Dendritic cell treated with granulocyte-macrophage colony-stimulating factor and Interleukin-4, amounts not matched to agents 40 ng/mL and 50 ng/mL, for 4 days (primary cell): ENCODE measurements at regions not wholly inside any gene's neighbourhood (a gene's known extent, or its start where the extent isn't known, plus 50 kb on each side); places are given as distances from the start of the nearest gene placed in this dataset.

Experiments
- H3K27ac Mint-ChIP-seq: one replicate; pipeline ENCODE4 v1.8.0; 2022; ENCODE audit warnings: mild to moderate bottlenecking, mixed read lengths
- H3K27me3 Mint-ChIP-seq: one replicate; pipeline ENCODE4 v1.8.0; 2022; ENCODE audit warnings: mild to moderate bottlenecking, mixed read lengths
- H3K36me3 Mint-ChIP-seq: one replicate; pipeline ENCODE4 v1.8.0; 2022; ENCODE audit warnings: low read depth, mixed read lengths
- H3K4me1 Mint-ChIP-seq: one replicate; pipeline ENCODE4 v1.8.0; 2022; ENCODE audit warnings: low read depth, mixed read lengths
- H3K4me3 Mint-ChIP-seq: one replicate; pipeline ENCODE4 v1.8.0; 2022; ENCODE audit warnings: mild to moderate bottlenecking, moderate library complexity, mixed read lengths
- H3K9me3 Mint-ChIP-seq: one replicate; pipeline ENCODE4 v1.8.0; 2022; ENCODE audit warnings: mixed read lengths
- intact Hi-C: fragments of 100-400 bp; cut with micrococcal nuclease; formaldehyde crosslinking; loops from one replicate; pipeline ENCODE4 v1.15.0; 2022

GRCh38 chr12:41778934-41779333, 365.7 kb downstream of the GXYLT1 start:
- Mint-ChIP-seq H3K36me3 (no peaks in the 10 kb centered on the region), H3K27me3 (no peaks in the 10 kb centered on the region), H3K27ac (no peak overlapping the region), H3K4me3 (no peak overlapping the region), H3K4me1 (no peaks in the 10 kb centered on the region), H3K9me3 (no peaks in the 10 kb centered on the region)
- intact Hi-C loops = no loop called here

- H3K27me3 Mint-ChIP-seq = no peaks in the 10 kb centered on the region
- H3K9me3 Mint-ChIP-seq = no peaks in the 10 kb centered on the region
- H3K4me1 Mint-ChIP-seq = no peaks in the 10 kb centered on the region
- H3K4me3 Mint-ChIP-seq = no peak overlapping the region
- no peak overlapping the region for H3K27ac Mint-ChIP-seq
- no peaks in the 10 kb centered on the region for H3K36me3 Mint-ChIP-seq
- intact Hi-C loops = no loop called here
These were observed 367.4 kb downstream of the GXYLT1 start for GRCh38 chr12:41777064-41777790.

GRCh38 chr12:41772478-41772877, 372.2 kb downstream of the GXYLT1 start:
- no peak overlapping the region for H3K27ac Mint-ChIP-seq
- no peaks in the 10 kb centered on the region for H3K27me3 Mint-ChIP-seq
- intact Hi-C loops = no loop called here
- no peaks in the 10 kb centered on the region for H3K9me3 Mint-ChIP-seq
- no peaks in the 10 kb centered on the region for H3K4me1 Mint-ChIP-seq
- no peak overlapping the region for H3K4me3 Mint-ChIP-seq
- H3K36me3 Mint-ChIP-seq = no peaks in the 10 kb centered on the region

DNA sequence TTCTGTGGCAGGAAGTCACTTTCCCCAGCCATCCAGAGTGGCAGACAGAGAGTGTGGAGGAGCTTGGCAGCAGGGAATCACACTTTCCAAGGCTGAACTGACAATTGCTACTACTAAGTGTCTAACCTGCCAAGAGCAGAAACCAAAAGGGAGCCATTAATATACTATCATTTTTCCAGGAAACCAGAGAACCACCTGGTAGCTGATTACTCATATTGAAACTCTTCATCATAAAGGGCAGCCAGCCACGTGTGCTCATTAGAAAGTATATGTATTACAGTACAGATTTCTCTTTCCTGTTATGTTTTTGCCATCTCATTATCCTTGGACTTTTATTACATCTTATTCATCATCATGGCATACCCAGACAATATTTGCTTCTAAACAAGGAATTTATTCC, 374.9 kb downstream of the GXYLT1 start:
- H3K4me1 Mint-ChIP-seq = no peaks in the 10 kb centered on the region
- no peaks in the 10 kb centered on the region for H3K27me3 Mint-ChIP-seq
- H3K4me3 Mint-ChIP-seq = no peak overlapping the region
- intact Hi-C loops = no loop called here
- no peaks in the 10 kb centered on the region for H3K9me3 Mint-ChIP-seq
- no peaks in the 10 kb centered on the region for H3K36me3 Mint-ChIP-seq
- H3K27ac Mint-ChIP-seq = no peak overlapping the region

DNA sequence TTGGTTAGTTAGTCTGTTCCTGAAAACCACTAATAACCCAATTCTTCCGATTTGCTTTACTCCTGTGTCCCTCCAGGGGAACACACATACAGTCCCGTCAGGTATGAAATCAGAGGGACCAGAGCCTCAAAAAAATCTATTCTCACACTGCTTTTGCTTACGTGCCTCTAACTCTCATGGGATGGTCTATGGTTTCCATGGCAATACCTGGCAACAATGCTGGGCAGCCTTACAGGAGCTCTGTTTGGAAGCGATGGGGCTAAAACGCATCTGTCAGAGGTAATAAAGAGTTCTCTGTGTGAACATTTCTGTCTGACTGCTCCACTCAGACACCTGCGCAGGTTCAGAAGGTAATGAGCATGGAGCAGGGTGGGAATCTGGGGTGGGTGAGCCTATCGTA, 376.2 kb downstream of the GXYLT1 start:
- Mint-ChIP-seq H3K4me1 (no peaks in the 10 kb centered on the region), H3K27me3 (no peaks in the 10 kb centered on the region), H3K27ac (no peak overlapping the region), H3K4me3 (no peak overlapping the region), H3K9me3 (no peaks in the 10 kb centered on the region), H3K36me3 (no peaks in the 10 kb centered on the region)
- intact Hi-C loops = no loop called here

GRCh38 chr12:41762691-41763090, 382.0 kb downstream of the GXYLT1 start:
- Mint-ChIP-seq H3K36me3 (no peaks in the 10 kb centered on the region), H3K27me3 (no peaks in the 10 kb centered on the region), H3K4me3 (no peak overlapping the region), H3K4me1 (no peaks in the 10 kb centered on the region), H3K9me3 (peaks cover 27% of the 10 kb centered on the region), H3K27ac (no peak overlapping the region)
- intact Hi-C loops = no loop called here

- Mint-ChIP-seq H3K27ac (no peak overlapping the region), H3K9me3 (no peaks in the 10 kb centered on the region), H3K27me3 (no peaks in the 10 kb centered on the region), H3K4me3 (no peak overlapping the region), H3K4me1 (no peaks in the 10 kb centered on the region), H3K36me3 (no peaks in the 10 kb centered on the region)
- intact Hi-C loops = no loop called here
These were observed 399.1 kb downstream of the GXYLT1 start for GRCh38 chr12:41745593-41745992.

GRCh38 chr12:41743835-41744234, 400.8 kb downstream of the GXYLT1 start:
- H3K36me3 Mint-ChIP-seq = no peaks in the 10 kb centered on the region
- no peak overlapping the region for H3K27ac Mint-ChIP-seq
- H3K27me3 Mint-ChIP-seq = no peaks in the 10 kb centered on the region
- intact Hi-C loops = no loop called here
- H3K9me3 Mint-ChIP-seq = no peaks in the 10 kb centered on the region
- no peak overlapping the region for H3K4me3 Mint-ChIP-seq
- no peaks in the 10 kb centered on the region for H3K4me1 Mint-ChIP-seq

- Mint-ChIP-seq H3K36me3 (no peaks in the 10 kb centered on the region), H3K4me1 (no peaks in the 10 kb centered on the region), H3K27ac (no peak overlapping the region), H3K27me3 (no peaks in the 10 kb centered on the region), H3K9me3 (no peaks in the 10 kb centered on the region), H3K4me3 (no peak overlapping the region)
- intact Hi-C loops = no loop called here
These were observed 405.6 kb downstream of the GXYLT1 start for GRCh38 chr12:41739066-41739465.

DNA sequence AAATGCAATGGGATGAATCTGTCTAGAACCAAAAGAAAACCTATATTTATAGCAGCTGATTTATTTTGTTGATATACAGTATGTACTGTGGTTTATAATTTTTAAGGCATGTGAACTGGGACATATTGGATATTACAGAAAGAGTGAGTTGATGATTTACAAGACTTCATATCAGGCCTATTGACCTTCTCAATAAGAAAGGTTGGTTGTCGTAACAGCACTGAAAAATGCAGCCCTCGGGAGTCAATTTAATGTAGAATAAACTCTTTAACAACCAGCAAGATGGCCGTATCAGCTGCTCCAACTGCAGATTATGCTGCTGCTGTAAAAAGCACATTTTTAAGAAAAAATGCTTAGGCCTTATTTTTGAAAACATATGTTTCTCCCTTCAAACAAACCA, 407.3 kb downstream of the GXYLT1 start:
- H3K36me3 Mint-ChIP-seq = no peaks in the 10 kb centered on the region
- H3K4me3 Mint-ChIP-seq = no peak overlapping the region
- H3K4me1 Mint-ChIP-seq = no peaks in the 10 kb centered on the region
- H3K27me3 Mint-ChIP-seq = no peaks in the 10 kb centered on the region
- H3K27ac Mint-ChIP-seq = no peak overlapping the region
- H3K9me3 Mint-ChIP-seq = no peaks in the 10 kb centered on the region
- intact Hi-C loops = no loop called here

GRCh38 chr12:41736436-41736835, 408.2 kb downstream of the GXYLT1 start:
- Mint-ChIP-seq H3K4me1 (no peaks in the 10 kb centered on the region), H3K27me3 (no peaks in the 10 kb centered on the region), H3K27ac (no peak overlapping the region), H3K36me3 (no peaks in the 10 kb centered on the region), H3K9me3 (no peaks in the 10 kb centered on the region), H3K4me3 (no peak overlapping the region)
- intact Hi-C loops = no loop called here

DNA sequence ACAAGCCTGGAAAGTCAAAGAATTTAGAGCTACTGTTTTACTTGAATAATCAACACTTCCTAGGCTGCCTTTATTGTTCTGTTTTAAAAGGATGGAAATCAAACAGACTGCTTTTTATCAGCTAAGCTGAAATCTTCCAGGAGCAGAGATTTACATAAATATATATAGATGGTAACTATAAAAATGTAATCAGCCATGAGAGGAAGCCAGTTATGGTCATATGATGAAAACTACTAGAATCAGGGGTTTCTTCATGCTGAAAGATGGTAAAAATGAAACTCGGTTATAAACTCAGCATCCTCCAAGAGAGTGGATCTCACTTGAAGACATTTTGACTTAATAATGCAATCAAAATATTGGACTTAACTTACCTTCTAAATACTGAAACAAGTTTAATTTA, 413.0 kb downstream of the GXYLT1 start:
- Mint-ChIP-seq H3K36me3 (no peaks in the 10 kb centered on the region), H3K27me3 (no peaks in the 10 kb centered on the region), H3K4me1 (no peaks in the 10 kb centered on the region), H3K27ac (no peak overlapping the region), H3K9me3 (no peaks in the 10 kb centered on the region), H3K4me3 (no peak overlapping the region)
- intact Hi-C loops = no loop called here

DNA sequence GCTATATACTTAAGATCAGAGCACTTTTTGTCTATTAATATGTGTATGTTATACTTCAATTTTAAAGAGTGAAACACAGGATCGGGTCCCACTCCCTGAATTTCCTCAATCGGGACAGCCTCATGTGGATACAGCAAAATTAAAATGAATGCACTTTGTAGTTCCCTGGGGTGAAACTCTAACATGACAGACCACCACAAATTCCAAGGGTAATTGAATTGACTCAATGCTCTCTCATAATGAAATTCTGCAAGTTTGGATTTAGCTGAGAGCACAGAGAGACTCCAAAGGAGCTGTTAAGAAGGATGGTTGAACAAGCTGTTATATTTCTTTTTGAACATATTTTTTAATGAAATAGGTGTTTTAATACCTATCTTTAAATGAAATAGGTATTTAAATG, 413.6 kb downstream of the GXYLT1 start:
- Mint-ChIP-seq H3K4me1 (no peaks in the 10 kb centered on the region), H3K4me3 (no peak overlapping the region), H3K36me3 (no peaks in the 10 kb centered on the region), H3K9me3 (no peaks in the 10 kb centered on the region), H3K27me3 (no peaks in the 10 kb centered on the region), H3K27ac (no peak overlapping the region)
- intact Hi-C loops = no loop called here

DNA sequence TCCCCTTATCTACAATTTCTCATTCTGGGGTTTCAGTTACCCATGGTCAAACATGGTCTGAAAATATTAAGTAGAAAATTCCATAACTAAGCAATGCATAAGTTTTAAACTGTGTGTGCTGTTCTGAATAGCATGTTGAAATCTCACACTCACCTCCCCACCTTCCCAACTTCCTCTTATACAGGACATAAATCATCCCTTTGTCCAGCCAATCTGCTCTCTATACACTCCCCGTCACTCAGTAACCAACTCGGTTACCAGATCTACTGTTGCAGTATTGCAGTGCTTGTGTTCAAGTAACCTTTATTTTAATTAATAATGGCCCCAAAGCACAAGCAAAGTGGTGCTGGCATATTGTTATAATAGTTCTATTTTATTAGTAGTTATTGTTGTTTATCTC, 420.5 kb downstream of the GXYLT1 start:
- Mint-ChIP-seq H3K27ac (no peak overlapping the region), H3K27me3 (no peaks in the 10 kb centered on the region), H3K36me3 (no peaks in the 10 kb centered on the region), H3K4me1 (no peaks in the 10 kb centered on the region), H3K4me3 (no peak overlapping the region), H3K9me3 (no peaks in the 10 kb centered on the region)
- intact Hi-C loops = no loop called here

DNA sequence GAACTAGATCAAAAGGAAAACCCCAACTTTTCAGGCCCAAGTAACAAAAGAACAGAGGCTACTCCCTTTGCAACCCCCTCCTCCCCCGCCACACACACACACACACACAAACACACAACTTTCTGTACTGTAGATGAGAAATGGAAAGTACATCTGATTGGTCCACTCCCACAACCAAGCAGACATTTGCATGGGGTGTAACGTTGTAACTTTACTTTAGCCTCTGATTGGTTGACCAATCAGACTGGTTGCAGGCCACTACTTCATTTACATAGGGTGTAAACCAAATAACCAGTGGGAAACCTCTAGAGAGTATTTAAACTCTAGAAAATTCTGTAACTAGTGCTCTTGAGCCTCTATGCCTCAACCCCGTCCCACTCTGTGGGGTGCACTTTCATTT, 425.5 kb downstream of the GXYLT1 start:
- Mint-ChIP-seq H3K36me3 (no peaks in the 10 kb centered on the region), H3K4me1 (no peaks in the 10 kb centered on the region), H3K9me3 (no peaks in the 10 kb centered on the region), H3K27me3 (no peaks in the 10 kb centered on the region), H3K4me3 (no peak overlapping the region), H3K27ac (no peak overlapping the region)
- intact Hi-C loops = no loop called here
